Parathyroid adenoma (tissue), 2 donors: ENCODE measurements at regions not wholly inside any gene's neighbourhood (a gene's known extent, or its start where the extent isn't known, plus 50 kb on each side); places are given as distances from the start of the nearest gene placed in this dataset.

Source experiments
- H2AFZ ChIP-seq: fragments of 300-600 bp; sonication (generic); one replicate; pipeline ENCODE4 v1.7.0; 2017; ENCODE audit warnings: antibody characterized with exemption, mild to moderate bottlenecking
- H3K27ac ChIP-seq: fragments of 300-600 bp; sonication (generic); one replicate; pipeline ENCODE4 v1.7.0; 2017
- H3K27me3 ChIP-seq: fragments of 300-600 bp; sonication (generic); one replicate; pipeline ENCODE4 v1.7.0; 2017; ENCODE audit warnings: low read length; ENCODE audit not compliant: control insufficient read depth, insufficient read depth
- H3K36me3 ChIP-seq: fragments of 300-600 bp; sonication (generic); one replicate; pipeline ENCODE4 v1.7.0; 2017; ENCODE audit warnings: low read length; ENCODE audit not compliant: control insufficient read depth, insufficient read depth
- H3K4me1 ChIP-seq: fragments of 300-600 bp; sonication (generic); one replicate; pipeline ENCODE4 v1.7.0; 2017; ENCODE audit warnings: control low read depth
- H3K4me2 ChIP-seq: fragments of 300-600 bp; sonication (generic); one replicate; pipeline ENCODE4 v1.7.0; 2017; ENCODE audit warnings: low read length
- H3K4me3 ChIP-seq: fragments of 300-600 bp; sonication (generic); one replicate; pipeline ENCODE4 v1.7.0; 2017; ENCODE audit warnings: low read depth, low read length
- H3K79me2 ChIP-seq: fragments of 300-600 bp; sonication (generic); one replicate; pipeline ENCODE4 v1.7.0; 2017; ENCODE audit warnings: control low read depth
- H3K9ac ChIP-seq: fragments of 300-600 bp; sonication (generic); one replicate; pipeline ENCODE4 v1.7.0; 2017; ENCODE audit warnings: mild to moderate bottlenecking
- H3K9me3 ChIP-seq: fragments of 300-600 bp; sonication (generic); one replicate; pipeline ENCODE4 v1.7.0; 2017; ENCODE audit warnings: low read length; ENCODE audit not compliant: control insufficient read depth
- CTCF ChIP-seq: fragments of 300-600 bp; sonication (generic); IDR thresholded peaks from one replicate; pipeline ENCODE4 v1.7.0; 2017; ENCODE audit warnings: antibody characterized with exemption, mild to moderate bottlenecking
- donor health status: primary hyperparathyroidism.

DNA sequence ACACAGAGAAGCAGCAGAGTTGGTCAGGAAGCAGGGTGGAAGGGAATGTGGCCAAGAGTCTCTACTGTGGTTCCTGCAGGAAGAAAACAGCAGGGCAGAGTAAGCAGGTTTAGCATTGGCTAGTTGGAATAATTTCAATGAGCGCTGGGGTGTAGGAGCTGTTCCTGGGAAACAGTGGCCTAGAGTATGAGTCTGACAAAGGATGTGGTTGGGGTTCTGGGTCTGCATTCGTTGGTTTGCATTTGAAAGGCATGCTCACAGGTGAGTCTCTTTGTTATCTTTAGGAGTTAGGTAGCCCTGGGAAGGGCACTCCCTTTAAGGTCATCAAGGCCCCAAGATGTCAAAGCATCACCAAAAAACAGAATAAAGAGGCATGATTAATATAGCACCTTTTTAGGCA lies 911.6 kb upstream of the SLC35B3 start:
- H3K4me2 ChIP-seq, result no peak overlapping the region
- no peaks in the 10 kb centered on the region for H3K9me3 ChIP-seq
- H3K27me3 ChIP-seq, result no peaks in the 10 kb centered on the region
- H3K36me3 ChIP-seq, result no peaks in the 10 kb centered on the region
- no peaks in the 10 kb centered on the region for H3K4me1 ChIP-seq
- no peak overlapping the region for H3K27ac ChIP-seq
- no peak for TF ChIP-seq CTCF
- no peak overlapping the region for H3K9ac ChIP-seq
- no peak overlapping the region for H2AFZ ChIP-seq
- H3K79me2 ChIP-seq, result no peaks in the 10 kb centered on the region
- no peak overlapping the region for H3K4me3 ChIP-seq

DNA sequence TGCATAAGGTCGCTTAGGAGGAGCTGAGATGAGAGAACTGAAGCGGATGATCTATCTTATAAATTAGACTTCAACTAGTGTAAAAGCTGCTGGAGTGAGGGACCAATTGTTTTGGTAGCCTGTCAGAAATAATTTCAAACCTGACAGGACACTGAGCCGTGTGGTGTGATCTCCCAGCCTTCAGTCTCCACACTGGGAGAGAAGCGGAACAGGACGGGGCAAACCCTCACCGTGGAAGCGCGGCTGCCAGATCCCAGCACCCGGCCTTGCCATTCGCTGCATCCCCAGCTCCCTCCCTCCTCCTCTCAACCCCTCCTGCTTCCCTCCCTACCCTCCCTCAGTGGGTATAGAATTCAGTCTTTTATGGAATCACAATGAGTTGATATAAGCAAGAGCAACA lies 900.1 kb upstream of the SLC35B3 start:
- H3K4me2 ChIP-seq, result no peak overlapping the region
- no peak overlapping the region for H2AFZ ChIP-seq

GRCh38 chr6:9334979-9335378 lies 899.6 kb upstream of the SLC35B3 start:
- no peaks in the 10 kb centered on the region for H3K79me2 ChIP-seq
- no peak overlapping the region for H3K4me3 ChIP-seq
- H3K27ac ChIP-seq, result no peak overlapping the region
- H3K36me3 ChIP-seq, result no peaks in the 10 kb centered on the region
- H3K4me2 ChIP-seq, result no peak overlapping the region
- TF ChIP-seq CTCF, result no peak
- H3K4me1 ChIP-seq, result no peaks in the 10 kb centered on the region
- no peaks in the 10 kb centered on the region for H3K27me3 ChIP-seq
- no peak overlapping the region for H2AFZ ChIP-seq
- no peak overlapping the region for H3K9ac ChIP-seq
- H3K9me3 ChIP-seq, result no peaks in the 10 kb centered on the region

More for the DNA sequence above, 900.1 kb upstream of the SLC35B3 start:
- H3K4me3 ChIP-seq, result no peak overlapping the region
- H3K4me1 ChIP-seq, result no peaks in the 10 kb centered on the region
- no peak overlapping the region for H3K9ac ChIP-seq
- H3K9me3 ChIP-seq, result no peaks in the 10 kb centered on the region
- H3K79me2 ChIP-seq, result no peaks in the 10 kb centered on the region
- H3K27me3 ChIP-seq, result no peaks in the 10 kb centered on the region
- H3K27ac ChIP-seq, result no peak overlapping the region
- TF ChIP-seq CTCF, result no peak
- H3K36me3 ChIP-seq, result no peaks in the 10 kb centered on the region

- no peak overlapping the region for H3K4me2 ChIP-seq
- no peaks in the 10 kb centered on the region for H3K27me3 ChIP-seq
- no peaks in the 10 kb centered on the region for H3K79me2 ChIP-seq
- H3K27ac ChIP-seq, result no peak overlapping the region
- no peak overlapping the region for H2AFZ ChIP-seq
- no peak for TF ChIP-seq CTCF
- no peaks in the 10 kb centered on the region for H3K36me3 ChIP-seq
- H3K9me3 ChIP-seq, result no peaks in the 10 kb centered on the region
- H3K9ac ChIP-seq, result no peak overlapping the region
- no peak overlapping the region for H3K4me3 ChIP-seq
- H3K4me1 ChIP-seq, result no peaks in the 10 kb centered on the region
Observed at GRCh38 chr6:9332241-9332780, 897.0 kb upstream of the SLC35B3 start.

GRCh38 chr6:9316831-9317230 lies 881.5 kb upstream of the SLC35B3 start:
- no peak for TF ChIP-seq CTCF
- H3K9me3 ChIP-seq, result no peaks in the 10 kb centered on the region
- no peaks in the 10 kb centered on the region for H3K36me3 ChIP-seq
- H3K79me2 ChIP-seq, result no peaks in the 10 kb centered on the region
- no peak overlapping the region for H3K9ac ChIP-seq
- no peak overlapping the region for H2AFZ ChIP-seq
- H3K27me3 ChIP-seq, result no peaks in the 10 kb centered on the region
- no peak overlapping the region for H3K4me2 ChIP-seq
- no peak overlapping the region for H3K27ac ChIP-seq
- H3K4me1 ChIP-seq, result no peaks in the 10 kb centered on the region
- H3K4me3 ChIP-seq, result no peak overlapping the region
